SK-N-SH treated with all-trans-retinoic acid at 6 μM for 48 hours (cell line): ENCODE measurements at regions not wholly inside any gene's neighbourhood (a gene's known extent, or its start where the extent isn't known, plus 50 kb on each side); places are given as distances from the start of the nearest gene placed in this dataset.

Experiments used
- ATAC-seq: fragments of 200-7000 bp; cut with Tn5 transposase; 3 replicates; pipeline ENCODE4 v1.9.1; 2020; ENCODE audit warnings: mild to moderate bottlenecking, moderate library complexity
- ARNTL ChIP-seq: fragments of 450-650 bp; formaldehyde crosslinking; IDR thresholded peaks from 2 replicates; pipeline ENCODE4 v1.5.0; 2020; ENCODE audit warnings: low read depth, mild to moderate bottlenecking, moderate library complexity, borderline replicate concordance
- BACH2 ChIP-seq: fragments of 250-450 bp; sonication (Bioruptor Pico); IDR thresholded peaks from 2 replicates; pipeline ENCODE4 v1.9.0; 2021; ENCODE audit warnings: mild to moderate bottlenecking, borderline replicate concordance
- ESRRG ChIP-seq: fragments of 250-450 bp; sonication (Bioruptor Pico); IDR thresholded peaks from 2 replicates; pipeline ENCODE4 v1.6.1; 2021; ENCODE audit warnings: mild to moderate bottlenecking
- GLIS3 ChIP-seq: fragments of 250-450 bp; sonication (Bioruptor Pico); IDR thresholded peaks from 2 replicates; pipeline ENCODE4 v1.5.0; 2020; ENCODE audit warnings: mild to moderate bottlenecking, moderate library complexity
- ISL1 ChIP-seq: fragments of 250-450 bp; sonication (Bioruptor Pico); IDR thresholded peaks from 2 replicates; pipeline ENCODE4 v2.1.2; 2022; ENCODE audit warnings: mild to moderate bottlenecking, moderate library complexity
- OSR1 ChIP-seq: fragments of 250-450 bp; sonication (Bioruptor Pico); IDR thresholded peaks from 2 replicates; pipeline ENCODE4 v1.8.0; 2022; ENCODE audit warnings: moderate library complexity, mild to moderate bottlenecking, inconsistent platforms
- PPARA ChIP-seq: fragments of 250-450 bp; sonication (Bioruptor Pico); IDR thresholded peaks from 2 replicates; pipeline ENCODE4 v1.5.0; 2020; ENCODE audit warnings: mild to moderate bottlenecking, borderline replicate concordance
- RARB ChIP-seq: fragments of 250-450 bp; sonication (Bioruptor Pico); IDR thresholded peaks from 2 replicates; pipeline ENCODE4 v1.8.0; 2021; ENCODE audit warnings: mild to moderate bottlenecking, moderate library complexity
- ZC3H10 ChIP-seq: fragments of 250-450 bp; sonication (Bioruptor Pico); IDR thresholded peaks from 2 replicates; pipeline ENCODE4 v1.5.1; 2021; ENCODE audit warnings: mild to moderate bottlenecking, moderate library complexity
- ZFP3 ChIP-seq: fragments of 250-450 bp; sonication (Bioruptor Pico); IDR thresholded peaks from 2 replicates; pipeline ENCODE4 v1.5.0; 2020; ENCODE audit warnings: mild to moderate bottlenecking, moderate library complexity
- ZFP30 ChIP-seq: fragments of 450-650 bp; formaldehyde crosslinking; IDR thresholded peaks from 2 replicates; pipeline ENCODE4 v1.5.0; 2022; ENCODE audit warnings: mild to moderate bottlenecking, moderate library complexity
- ZNF565 ChIP-seq: fragments of 450-650 bp; formaldehyde crosslinking; conservative IDR thresholded peaks from 2 replicates; pipeline ENCODE4 v1.5.0; 2020; ENCODE audit warnings: low read depth, mild to moderate bottlenecking, moderate library complexity
- ZNF70 ChIP-seq: fragments of 450-650 bp; formaldehyde crosslinking; IDR thresholded peaks from 2 replicates; pipeline ENCODE4 v1.5.0; 2020; ENCODE audit warnings: mild to moderate bottlenecking, moderate library complexity
- ZNF8 ChIP-seq: fragments of 450-650 bp; formaldehyde crosslinking; IDR thresholded peaks from 2 replicates; pipeline ENCODE4 v1.5.0; 2020; ENCODE audit warnings: mild to moderate bottlenecking, moderate library complexity
- TF ChIP-seq, protein P1 (sequence below): fragments of 250-450 bp; sonication (Bioruptor Pico); IDR thresholded peaks from 2 replicates; pipeline ENCODE4 v1.5.0; 2020; ENCODE audit warnings: mild to moderate bottlenecking, moderate library complexity
- TF ChIP-seq, protein P2 (sequence below): fragments of 250-450 bp; sonication (Bioruptor Pico); IDR thresholded peaks from 2 replicates; pipeline ENCODE4 v1.5.1; 2020; ENCODE audit warnings: low read depth, mild to moderate bottlenecking, moderate library complexity
- TF ChIP-seq, protein P3 (sequence below): fragments of 250-450 bp; sonication (Bioruptor Pico); IDR thresholded peaks from 2 replicates; pipeline ENCODE4 v1.5.1; 2021; ENCODE audit warnings: mild to moderate bottlenecking, moderate library complexity
- TF ChIP-seq, protein P4 (sequence below): fragments of 250-450 bp; sonication (Bioruptor Pico); IDR thresholded peaks from 2 replicates; pipeline ENCODE4 v1.8.0; 2021; ENCODE audit warnings: low read depth, mild to moderate bottlenecking, moderate library complexity, borderline replicate concordance

DNA sequence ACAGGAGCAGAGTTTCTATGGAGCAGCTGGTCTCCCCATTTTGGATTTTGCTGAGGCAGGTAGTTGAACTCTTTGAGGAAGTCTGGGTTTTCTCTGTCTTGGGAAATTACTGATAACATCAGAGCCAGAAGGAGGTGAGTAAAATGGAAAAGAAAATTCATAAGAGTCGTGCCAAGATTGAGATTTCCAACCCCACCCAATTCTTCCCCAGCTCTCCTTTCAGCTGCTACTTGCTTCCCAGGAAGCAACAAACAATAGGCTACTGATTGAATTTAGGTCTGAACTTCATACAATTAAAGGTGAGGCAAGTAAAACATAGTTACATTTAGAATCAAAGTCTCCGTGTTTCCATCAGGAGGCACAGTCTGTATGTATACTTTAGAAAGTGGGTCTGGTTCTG, 54.6 kb upstream of the EOLA2 start:
- TF ChIP-seq ZFP30: no peak
- TF ChIP-seq, all 23 proteins: peak for 0
- ATAC-seq: no peak

DNA sequence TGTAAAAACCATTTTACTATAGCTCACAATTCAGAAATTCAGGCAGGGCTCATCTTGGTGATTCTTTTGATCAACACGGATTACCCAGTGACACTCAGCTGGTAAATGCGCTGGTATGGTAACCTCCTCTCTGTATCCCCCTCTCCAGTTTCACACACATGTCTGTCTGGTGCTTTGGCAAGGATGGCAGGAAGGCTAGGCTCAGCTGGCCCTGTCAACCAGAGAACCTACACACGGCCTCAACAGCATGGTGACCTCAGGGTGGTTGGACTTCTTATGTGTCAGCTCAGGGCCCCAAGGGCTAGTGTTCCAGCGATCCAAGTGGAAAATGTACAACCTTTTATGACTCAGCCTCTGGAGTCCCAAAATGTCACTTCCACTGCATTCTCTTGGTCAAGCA, 55.7 kb upstream of the EOLA2 start:
- no peak for TF ChIP-seq ZC3H10 (CRISPR knock-in tag)
- no peak for TF ChIP-seq ZNF70 (CRISPR knock-in tag)
- TF ChIP-seq GLIS3 (CRISPR knock-in tag): no peak
- TF ChIP-seq BACH2 (CRISPR knock-in tag): no peak
- no peak for TF ChIP-seq ZFP3 (CRISPR knock-in tag)
- TF ChIP-seq, protein P1, sequence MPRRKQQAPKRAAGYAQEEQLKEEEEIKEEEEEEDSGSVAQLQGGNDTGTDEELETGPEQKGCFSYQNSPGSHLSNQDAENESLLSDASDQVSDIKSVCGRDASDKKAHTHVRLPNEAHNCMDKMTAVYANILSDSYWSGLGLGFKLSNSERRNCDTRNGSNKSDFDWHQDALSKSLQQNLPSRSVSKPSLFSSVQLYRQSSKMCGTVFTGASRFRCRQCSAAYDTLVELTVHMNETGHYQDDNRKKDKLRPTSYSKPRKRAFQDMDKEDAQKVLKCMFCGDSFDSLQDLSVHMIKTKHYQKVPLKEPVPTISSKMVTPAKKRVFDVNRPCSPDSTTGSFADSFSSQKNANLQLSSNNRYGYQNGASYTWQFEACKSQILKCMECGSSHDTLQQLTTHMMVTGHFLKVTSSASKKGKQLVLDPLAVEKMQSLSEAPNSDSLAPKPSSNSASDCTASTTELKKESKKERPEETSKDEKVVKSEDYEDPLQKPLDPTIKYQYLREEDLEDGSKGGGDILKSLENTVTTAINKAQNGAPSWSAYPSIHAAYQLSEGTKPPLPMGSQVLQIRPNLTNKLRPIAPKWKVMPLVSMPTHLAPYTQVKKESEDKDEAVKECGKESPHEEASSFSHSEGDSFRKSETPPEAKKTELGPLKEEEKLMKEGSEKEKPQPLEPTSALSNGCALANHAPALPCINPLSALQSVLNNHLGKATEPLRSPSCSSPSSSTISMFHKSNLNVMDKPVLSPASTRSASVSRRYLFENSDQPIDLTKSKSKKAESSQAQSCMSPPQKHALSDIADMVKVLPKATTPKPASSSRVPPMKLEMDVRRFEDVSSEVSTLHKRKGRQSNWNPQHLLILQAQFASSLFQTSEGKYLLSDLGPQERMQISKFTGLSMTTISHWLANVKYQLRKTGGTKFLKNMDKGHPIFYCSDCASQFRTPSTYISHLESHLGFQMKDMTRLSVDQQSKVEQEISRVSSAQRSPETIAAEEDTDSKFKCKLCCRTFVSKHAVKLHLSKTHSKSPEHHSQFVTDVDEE: no peak
- no peak for TF ChIP-seq ZFP30

DNA sequence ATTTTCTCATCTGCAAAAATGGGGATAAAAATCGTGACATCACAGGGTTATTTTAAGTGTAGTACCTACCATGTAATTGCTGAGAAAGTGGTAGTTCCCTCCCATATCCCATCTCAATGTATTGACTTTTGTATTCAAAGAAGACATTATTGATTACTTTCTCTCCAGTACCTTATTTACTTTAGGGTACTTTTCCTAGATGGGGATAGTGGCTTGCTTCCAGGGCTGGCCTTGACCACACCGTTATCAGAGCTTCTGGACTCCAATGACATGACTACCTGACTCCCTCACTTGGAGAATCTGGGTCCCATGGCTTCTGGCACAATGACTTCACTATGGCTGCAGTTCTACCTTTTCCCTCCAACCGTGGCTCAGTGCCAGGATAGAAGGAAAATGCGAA, 58.2 kb upstream of the EOLA2 start:
- TF ChIP-seq, protein P1: no peak
- TF ChIP-seq ISL1 (CRISPR knock-in tag) (no peak), ESRRG (CRISPR knock-in tag) (no peak), ZC3H10 (CRISPR knock-in tag) (no peak), ZFP30 (no peak), ZNF8 (no peak), RARB (CRISPR knock-in tag) (no peak), ZFP3 (CRISPR knock-in tag) (no peak), OSR1 (CRISPR knock-in tag) (no peak), ZNF565 (CRISPR knock-in tag) (no peak), GLIS3 (CRISPR knock-in tag) (no peak), BACH2 (CRISPR knock-in tag) (no peak), ARNTL (CRISPR knock-in tag) (no peak), PPARA (CRISPR knock-in tag) (no peak)
- TF ChIP-seq, protein P2, sequence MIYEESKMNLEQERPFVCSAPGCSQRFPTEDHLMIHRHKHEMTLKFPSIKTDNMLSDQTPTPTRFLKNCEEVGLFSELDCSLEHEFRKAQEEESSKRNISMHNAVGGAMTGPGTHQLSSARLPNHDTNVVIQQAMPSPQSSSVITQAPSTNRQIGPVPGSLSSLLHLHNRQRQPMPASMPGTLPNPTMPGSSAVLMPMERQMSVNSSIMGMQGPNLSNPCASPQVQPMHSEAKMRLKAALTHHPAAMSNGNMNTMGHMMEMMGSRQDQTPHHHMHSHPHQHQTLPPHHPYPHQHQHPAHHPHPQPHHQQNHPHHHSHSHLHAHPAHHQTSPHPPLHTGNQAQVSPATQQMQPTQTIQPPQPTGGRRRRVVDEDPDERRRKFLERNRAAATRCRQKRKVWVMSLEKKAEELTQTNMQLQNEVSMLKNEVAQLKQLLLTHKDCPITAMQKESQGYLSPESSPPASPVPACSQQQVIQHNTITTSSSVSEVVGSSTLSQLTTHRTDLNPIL: no peak
- TF ChIP-seq, protein P3, sequence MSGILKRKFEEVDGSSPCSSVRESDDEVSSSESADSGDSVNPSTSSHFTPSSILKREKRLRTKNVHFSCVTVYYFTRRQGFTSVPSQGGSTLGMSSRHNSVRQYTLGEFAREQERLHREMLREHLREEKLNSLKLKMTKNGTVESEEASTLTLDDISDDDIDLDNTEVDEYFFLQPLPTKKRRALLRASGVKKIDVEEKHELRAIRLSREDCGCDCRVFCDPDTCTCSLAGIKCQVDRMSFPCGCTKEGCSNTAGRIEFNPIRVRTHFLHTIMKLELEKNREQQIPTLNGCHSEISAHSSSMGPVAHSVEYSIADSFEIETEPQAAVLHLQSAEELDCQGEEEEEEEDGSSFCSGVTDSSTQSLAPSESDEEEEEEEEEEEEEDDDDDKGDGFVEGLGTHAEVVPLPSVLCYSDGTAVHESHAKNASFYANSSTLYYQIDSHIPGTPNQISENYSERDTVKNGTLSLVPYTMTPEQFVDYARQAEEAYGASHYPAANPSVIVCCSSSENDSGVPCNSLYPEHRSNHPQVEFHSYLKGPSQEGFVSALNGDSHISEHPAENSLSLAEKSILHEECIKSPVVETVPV (CRISPR knock-in tag): no peak
- TF ChIP-seq, protein P4, sequence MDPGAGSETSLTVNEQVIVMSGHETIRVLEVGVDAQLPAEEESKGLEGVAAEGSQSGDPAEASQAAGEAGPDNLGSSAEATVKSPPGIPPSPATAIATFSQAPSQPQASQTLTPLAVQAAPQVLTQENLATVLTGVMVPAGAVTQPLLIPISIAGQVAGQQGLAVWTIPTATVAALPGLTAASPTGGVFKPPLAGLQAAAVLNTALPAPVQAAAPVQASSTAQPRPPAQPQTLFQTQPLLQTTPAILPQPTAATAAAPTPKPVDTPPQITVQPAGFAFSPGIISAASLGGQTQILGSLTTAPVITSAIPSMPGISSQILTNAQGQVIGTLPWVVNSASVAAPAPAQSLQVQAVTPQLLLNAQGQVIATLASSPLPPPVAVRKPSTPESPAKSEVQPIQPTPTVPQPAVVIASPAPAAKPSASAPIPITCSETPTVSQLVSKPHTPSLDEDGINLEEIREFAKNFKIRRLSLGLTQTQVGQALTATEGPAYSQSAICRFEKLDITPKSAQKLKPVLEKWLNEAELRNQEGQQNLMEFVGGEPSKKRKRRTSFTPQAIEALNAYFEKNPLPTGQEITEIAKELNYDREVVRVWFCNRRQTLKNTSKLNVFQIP: no peak

More for the DNA sequence above, 55.7 kb upstream of the EOLA2 start:
- no peak for ATAC-seq

DNA sequence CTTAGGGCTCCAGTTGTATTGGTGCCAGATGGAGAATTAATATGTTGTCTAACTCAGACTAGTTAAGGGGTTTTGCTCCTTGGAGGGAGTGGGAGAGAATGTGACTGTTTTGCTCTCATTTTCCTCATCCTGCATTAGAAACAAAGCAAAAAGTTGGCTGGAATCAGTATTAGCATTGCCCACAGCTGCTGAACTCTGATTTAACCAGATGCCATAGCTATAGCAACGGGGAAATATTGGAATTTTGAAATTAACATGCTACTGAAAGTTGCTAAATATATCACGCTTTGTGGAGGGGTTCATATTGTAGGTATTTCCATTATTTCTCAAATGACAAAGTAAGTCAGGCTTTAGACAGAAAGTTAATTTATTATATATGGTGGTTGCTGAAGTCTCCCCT, 66.7 kb upstream of the EOLA2 start:
- TF ChIP-seq ZNF70 (CRISPR knock-in tag) (no peak), GLIS3 (CRISPR knock-in tag) (no peak)
- ATAC-seq: no peak

More for the DNA sequence above, 58.2 kb upstream of the EOLA2 start:
- ATAC-seq: no peak
